Middle frontal gyrus (tissue), 1 donor: ENCODE measurements at regions not wholly inside any gene's neighbourhood (a gene's known extent, or its start where the extent isn't known, plus 50 kb on each side); places are given as distances from the start of the nearest gene placed in this dataset.

Source experiments
- DNase-seq: peaks from one replicate; pipeline ENCODE4 v3.0.0-alpha.2; 2015; ENCODE audit warnings: low spot score; ENCODE audit errors: extremely low spot score

DNA sequence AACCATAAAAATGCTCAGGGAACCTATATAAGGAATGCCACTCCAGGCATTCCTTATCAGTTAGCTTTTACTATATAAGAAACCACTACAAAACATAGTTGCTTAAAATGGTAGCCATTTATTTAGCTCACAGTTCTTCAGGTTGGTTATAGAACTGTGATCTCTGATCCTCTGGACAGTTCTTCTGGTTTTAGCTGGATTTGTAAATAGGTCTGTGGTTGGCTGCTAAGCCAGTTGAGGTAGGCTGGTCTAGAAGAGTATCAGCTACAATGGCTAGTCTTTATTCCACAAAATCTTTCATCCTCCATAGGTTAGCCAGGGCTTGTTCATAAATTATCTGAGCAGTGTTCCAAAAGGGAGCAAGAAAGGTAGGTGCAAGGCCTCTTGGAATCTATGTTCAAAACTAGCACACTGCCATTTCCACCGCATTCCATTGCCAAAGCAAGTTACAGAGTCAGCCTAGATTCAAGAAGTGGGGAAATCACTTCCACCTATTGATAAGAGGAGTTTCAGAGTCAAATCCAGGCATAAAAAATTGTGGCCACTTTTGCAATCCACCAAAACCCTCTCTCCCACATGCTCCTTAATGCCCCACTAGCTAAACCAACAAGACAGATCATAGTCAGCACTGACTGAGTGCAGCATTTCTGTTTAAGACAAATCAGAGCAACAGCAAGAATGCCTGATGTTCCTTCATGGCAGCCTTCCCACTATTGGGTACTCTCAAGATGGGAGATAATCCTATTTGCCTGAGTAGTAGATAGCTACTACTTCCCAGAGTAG is 146.4 kb downstream of the IRS1 start:
- DNase-seq = no peak

GRCh38 chr2:226652369-226652768 is 147.3 kb downstream of the IRS1 start:
- DNase-seq = no peak

DNA sequence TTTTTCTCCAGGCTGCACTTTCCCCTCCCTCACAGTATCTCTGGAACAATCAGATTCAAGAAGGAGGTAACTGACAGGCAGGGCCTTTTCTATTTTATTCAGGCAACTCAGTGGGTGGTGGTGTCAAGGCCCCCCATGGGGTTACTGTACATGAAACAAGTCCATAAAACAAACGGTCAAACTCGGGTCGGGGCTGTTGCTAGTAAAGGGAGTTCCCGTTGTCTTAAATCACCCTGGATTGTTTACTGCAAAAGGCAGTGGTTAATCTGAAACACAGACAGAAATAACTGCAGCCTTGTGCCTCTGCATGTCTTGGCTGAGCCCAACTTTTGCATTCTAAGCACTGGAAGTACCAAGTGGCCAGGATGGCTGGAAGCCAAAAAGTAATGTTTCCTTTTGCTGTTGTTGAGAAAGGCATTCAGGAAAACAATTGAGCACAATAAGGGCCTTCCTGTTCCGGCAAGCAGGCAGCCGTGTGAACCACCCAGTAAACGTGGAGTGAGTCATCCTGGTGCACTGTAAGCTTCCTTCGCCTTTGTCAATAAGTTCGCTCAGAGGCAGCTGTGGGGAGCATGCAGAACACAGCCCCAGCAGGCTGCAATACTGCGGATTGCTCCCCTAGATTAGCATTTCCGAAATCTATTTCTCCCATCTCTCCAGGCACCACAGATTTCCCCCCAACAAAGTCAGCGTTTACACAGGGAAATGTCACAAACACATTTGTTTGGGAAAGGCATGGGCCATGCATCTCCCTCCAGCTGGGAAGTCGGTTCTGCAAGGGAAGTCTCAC is 149.6 kb downstream of the IRS1 start:
- no peak for DNase-seq

DNA sequence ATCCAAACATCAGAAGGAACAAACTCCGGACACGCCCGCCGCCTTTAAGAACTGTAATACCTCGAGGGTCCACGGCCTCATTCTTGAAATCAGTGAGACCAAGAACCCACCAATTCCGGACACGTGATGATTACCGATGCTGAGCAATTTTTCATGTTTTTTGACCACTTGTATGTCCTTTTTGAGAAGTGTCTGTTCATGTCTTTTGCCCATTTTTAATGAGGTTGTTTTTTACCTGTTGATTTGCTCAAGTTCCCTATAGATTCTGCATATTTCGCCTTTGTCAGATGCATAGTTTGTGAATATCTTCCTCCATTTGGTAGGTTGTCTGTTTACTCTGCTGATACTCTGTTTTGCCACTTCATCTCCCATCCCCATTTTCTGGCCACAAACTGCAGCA is 150.4 kb downstream of the IRS1 start:
- no peak for DNase-seq

- DNase-seq = no peak
Observed at GRCh38 chr2:226647621-226648518, 151.8 kb downstream of the IRS1 start.

DNA sequence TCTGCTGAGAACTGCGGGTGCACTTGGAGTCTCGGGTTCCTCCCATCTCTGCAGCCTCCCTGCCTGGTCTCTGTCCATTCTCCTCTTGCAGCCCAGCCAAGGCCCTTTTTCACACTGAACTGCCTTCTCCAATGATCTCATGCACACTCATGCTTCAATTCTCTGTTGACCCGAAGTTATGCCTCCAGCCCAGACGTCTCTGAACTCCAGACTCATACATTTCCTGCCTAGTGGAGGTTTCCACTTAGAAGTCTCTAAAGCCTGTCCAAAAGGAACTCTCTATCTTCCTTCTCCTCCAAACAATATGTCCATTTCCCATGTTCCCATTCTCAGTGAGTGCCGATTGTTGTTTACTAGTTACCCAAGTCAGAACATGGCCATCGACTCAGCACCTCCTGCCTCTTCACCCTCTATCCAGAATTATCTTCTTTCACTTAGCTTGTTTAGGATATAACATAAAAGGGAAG is 155.2 kb downstream of the IRS1 start:
- DNase-seq = no peak

DNA sequence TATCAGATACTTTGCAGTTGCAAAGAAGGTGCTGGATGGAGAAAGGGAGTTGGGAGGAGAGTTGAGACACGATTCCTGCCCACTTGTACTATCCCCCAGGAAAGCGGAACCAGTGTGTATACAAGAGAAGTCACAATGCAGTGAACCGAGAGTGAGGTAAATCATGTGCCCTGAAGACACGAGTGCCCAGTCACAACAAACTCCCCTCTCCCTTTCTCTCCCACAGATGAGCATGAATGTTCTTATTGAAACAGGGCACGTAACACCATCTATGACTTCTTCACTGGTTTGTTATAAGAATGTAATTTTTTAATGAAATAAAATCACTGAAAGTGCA is 155.7 kb downstream of the IRS1 start:
- DNase-seq = no peak

DNA sequence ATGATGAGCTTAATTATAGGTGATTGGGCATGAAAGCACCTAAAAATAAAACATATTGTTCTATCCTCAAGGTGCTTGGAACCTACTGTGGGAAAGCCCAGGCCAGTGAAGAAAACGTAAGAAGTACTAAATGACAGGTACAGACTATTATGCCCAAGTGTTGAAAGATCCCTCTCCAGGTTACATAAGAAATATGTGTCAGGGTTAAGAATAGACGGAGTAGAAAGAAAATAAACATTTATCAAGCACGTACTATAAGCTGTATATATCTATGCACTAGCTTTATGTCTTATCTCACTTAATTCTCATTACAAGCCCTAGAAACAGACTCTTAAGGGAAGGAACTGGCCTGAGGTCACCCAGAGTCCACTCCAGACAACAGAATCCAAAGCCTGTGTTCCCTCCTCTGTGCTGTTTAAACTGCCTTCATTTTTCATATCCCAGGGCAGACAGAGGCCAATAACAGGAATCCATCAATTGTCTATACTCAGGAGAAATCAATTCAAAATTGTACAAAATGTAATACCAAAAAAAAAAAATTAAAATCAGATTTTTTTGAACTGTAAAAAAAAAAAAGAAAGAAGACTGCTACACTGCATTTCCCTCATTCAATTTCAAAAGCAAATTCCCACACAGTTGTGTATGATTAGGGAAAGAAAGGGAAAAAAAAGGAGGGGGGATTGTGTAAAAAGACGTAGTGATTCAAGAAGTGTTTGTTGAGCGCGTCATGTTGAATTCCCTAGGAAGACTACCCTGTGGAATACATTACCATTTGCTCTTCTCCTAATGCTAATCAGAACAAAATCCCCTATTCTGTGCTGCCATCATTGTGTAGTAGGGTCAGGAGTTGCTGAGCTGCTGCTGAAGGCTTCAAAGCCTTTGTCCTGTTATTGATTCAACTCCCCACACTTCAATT is 156.3 kb downstream of the IRS1 start:
- no peak for DNase-seq

DNA sequence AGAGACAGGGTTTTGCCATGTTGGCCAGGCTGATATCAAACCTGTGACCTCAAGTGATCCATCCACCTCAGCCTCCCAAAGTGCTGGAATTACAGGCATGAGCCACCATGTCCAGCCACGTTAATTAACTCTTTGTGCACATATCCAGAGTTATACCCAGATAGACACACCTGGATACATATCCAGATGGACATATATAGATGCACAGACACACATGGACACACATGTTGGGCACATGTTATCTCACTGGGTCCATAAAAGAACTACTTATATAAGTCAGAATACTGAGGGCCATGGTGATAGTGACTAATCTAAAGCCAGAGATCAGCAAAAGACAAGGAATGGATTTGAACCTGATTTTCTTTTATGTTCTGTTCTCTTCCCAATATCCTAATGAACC is 158.6 kb downstream of the IRS1 start:
- DNase-seq = no peak

- DNase-seq = no peak
Observed at GRCh38 chr2:226640501-226640900, 159.1 kb downstream of the IRS1 start.

DNA sequence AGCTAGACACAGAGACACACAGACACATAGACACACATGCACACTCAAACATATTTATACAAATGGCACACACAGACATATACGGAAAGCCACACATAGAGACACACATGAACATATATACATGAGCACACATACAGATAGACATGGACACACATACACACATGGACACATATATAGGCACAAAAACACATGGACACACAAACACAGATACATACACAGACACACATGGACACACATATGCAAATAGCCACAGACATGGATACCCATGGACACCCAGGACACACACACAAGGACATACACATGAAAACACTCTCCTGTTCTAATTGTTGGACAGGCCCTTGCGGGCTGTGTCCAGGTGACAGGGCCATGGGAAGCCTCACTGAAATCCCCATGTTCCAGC is 160.1 kb downstream of the IRS1 start:
- no peak for DNase-seq

DNA sequence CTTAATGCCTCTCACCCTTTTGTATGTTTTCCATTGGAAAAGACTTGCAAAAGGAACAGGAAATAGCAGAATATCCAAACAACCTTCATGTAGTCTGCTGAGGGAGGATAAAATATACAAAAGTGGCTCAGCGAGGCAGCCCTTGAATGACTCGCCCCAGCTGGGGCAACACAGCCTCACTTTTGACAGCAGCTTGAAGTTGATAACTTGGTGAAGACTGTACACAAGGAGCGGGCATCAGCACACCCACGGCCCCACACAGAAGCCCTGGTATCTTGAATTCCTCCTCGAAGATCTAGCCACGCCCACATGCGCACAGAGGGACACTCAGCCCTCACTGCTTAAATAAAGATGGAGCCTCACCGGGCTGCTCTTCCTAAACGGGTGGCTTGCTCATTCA is 161.0 kb downstream of the IRS1 start:
- no peak for DNase-seq

- no peak for DNase-seq
Observed at GRCh38 chr2:226637383-226637782, 162.2 kb downstream of the IRS1 start.

GRCh38 chr2:226636586-226636985 is 163.0 kb downstream of the IRS1 start:
- no peak for DNase-seq

DNA sequence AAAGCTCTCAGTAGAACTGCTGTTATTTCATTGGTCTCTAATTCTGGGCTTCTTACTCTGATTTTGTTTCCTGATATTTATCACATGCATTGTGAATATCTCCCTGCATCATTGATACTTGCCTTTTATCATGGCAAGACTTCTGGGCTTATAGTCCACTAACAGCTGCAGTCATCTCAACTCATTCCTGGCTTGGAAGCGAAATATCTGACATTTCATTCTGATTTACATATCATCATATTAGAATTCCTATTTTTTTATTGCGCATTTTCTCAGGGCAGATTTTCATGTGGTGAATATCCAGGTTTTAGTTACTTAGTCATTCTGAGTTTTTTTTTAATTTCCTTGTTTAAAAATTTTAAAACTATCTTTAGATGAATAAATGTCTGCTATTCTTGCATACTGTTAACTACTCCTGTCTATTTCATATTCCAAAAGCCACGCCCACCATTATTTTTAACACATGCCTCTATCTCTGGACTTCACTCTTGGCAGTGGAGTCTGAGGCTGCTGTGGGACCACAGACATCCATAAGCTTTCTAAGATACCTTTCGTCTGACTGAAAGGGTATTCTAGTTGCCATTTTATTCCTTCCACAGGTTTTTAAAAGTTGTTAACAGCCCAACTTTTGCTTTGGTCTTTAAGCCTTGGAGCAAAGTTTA is 164.5 kb downstream of the IRS1 start:
- DNase-seq = no peak

DNA sequence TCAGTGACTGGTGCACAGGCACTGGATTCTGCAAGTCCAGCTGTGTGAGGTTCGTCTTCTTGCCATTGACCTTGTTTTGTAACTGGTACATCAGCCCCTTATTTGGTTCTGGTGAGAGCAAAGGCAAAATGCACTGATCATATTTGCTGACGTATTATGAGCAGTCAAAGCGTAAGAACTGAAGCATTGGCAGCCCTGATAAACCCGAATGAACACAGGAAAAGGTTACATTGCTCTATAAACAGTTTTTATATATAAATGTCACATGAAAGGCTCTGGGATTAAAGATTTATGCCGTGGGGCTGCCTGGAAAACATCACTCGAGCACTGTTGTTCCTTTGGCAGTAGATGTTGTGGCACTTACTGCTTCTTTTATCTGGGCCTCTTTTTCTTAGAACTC is 167.9 kb downstream of the IRS1 start:
- no peak for DNase-seq

DNA sequence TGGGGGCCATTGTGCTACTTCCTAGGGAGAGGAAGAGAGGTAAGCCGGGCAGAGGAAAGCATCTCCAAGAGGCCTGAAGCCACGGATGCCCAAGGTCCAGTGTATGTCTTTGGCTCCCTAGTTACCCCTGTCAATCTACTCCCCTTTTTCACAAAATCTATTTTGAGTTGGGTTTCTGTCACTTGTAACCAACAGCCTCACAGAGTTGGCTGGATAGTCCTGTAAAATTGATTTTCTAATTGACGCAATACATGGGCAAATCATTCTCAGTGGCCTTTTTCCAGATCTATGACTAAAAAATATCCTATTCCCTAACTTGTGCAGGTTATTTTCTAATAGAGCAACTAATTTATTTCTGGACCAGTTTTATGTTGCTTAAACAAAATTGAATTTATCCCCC is 168.4 kb downstream of the IRS1 start:
- DNase-seq = no peak

GRCh38 chr2:226625946-226626345 is 173.7 kb downstream of the IRS1 start:
- DNase-seq = no peak

DNA sequence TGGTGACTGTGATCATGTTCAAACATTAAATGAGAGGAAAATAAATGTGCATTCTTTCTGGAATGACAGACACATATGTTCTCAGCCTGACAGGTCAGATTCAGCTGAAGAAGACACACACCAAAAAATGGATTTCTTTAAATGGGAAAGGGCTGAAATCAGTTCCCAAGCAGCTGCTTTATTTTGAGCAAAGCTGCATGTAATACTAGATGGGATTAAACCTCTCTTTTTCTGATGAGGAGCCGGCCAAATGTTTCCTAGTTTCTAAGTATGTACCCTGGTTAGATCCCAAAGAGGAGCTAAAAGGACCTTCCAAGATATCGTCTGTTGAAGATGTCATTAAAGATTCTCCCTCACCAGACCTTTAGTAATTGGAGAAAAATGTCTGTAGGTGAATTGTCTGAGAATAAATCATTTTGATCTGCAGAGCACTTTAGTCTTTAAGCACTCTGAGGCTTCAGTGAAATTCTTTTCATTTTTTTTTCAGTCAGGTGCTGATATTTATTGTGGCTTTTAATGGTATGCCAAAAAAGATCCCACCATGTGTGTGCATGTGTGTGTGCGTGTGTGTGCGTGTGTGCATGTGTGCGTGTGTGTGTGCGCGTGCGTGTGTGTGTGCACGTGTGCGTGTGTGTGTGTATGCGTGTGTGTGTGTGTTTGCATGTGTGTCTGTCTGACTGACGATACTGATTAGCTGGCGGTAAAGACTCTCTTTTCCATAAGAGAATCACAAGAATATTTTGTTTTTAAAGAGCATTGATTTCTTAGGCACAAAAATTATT is 175.8 kb downstream of the IRS1 start:
- DNase-seq = no peak
